GM19397 (cell line): ENCODE measurements at regions not wholly inside any gene's neighbourhood (a gene's known extent, or its start where the extent isn't known, plus 50 kb on each side); places are given as distances from the start of the nearest gene placed in this dataset.

Source experiments
- ATAC-seq: cut with Tn5 transposase; IDR thresholded peaks from one replicate; pipeline ENCODE4 v1.9.1; 2021; ENCODE audit warnings: mild to moderate bottlenecking, moderate library complexity; ENCODE audit not compliant: unreplicated experiment

DNA sequence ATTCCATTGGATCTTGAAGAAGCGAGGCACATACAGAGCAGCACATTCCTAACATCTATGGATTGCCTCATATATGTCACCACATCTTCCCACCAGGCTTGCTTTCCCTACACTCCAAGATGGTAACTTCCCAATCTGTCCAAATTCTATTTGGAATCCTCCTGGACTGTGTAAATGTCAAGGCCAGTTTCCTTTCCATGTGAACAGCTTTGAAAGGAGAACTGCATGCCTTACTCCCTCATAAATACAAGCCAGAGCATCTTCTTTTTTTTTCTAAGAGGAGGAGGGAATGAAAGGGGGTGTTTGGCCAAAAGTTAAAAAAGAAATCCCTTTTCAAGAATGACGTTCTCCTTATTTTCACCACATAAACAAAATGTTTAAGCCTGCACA is 103.8 kb upstream of the OSR1 start:
- ATAC-seq = no peak

GRCh38 chr2:19461504-19462255 is 103.3 kb upstream of the OSR1 start:
- no peak for ATAC-seq

- ATAC-seq = no peak
These were observed 102.3 kb upstream of the OSR1 start for GRCh38 chr2:19460761-19461160.

DNA sequence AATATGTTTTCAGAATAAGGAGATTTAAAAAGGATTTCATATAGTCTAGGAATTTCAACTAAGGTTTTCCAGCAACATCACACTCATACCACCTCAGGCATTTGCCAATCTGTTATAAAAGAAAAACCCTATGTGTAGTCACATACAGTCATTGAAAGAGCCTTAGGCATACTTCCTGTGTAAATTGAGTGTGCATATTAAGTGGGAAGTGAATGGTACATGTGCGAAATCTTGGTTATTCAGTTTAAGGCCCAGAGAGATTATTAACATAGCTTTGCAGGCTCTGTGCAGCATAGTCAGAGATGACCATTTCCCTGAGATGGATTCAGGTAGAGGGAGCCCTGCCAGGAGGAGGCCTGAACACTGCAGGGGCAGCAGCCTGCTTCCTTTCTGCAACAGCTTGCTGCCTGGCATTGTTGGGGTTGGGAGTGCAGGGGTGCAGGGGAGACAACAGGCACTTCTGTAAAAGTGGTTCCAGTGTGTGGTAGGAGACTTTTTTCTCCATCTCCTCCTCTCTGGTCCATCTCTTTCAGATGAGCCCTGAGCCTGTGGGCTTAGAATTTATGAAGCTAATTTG is 100.1 kb upstream of the OSR1 start:
- no peak for ATAC-seq

- ATAC-seq = no peak
These were observed 99.4 kb upstream of the OSR1 start for GRCh38 chr2:19457809-19458208.

DNA sequence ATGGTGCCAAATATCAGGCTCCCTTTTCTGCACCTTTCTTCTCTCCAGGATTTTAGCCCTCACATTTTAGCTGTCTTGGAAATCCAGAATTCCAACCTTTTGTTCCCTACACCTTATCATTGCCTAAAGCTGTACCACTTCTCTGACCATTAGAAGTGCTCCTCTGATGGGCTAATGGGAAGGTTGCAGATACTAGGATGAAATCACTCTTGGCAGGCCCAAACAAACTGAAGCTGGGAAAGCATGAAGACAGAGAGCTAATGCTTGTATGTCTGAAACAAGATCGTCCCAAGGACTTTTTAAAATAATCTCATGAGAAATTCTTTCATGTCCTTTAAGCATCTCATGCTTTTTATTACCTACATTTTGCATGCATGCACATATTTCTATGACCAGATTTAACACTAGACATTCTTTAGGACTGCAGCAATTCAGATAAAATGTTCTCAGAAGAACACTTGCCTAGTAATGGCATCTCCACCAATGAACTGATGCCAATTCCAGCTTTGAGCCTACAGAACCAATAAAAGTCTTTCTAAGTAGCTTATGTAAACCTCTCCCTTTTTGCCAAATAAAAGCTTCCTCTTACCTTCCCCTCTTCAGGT is 98.4 kb upstream of the OSR1 start:
- ATAC-seq = no peak

GRCh38 chr2:19454125-19454524 is 95.7 kb upstream of the OSR1 start:
- no peak for ATAC-seq

DNA sequence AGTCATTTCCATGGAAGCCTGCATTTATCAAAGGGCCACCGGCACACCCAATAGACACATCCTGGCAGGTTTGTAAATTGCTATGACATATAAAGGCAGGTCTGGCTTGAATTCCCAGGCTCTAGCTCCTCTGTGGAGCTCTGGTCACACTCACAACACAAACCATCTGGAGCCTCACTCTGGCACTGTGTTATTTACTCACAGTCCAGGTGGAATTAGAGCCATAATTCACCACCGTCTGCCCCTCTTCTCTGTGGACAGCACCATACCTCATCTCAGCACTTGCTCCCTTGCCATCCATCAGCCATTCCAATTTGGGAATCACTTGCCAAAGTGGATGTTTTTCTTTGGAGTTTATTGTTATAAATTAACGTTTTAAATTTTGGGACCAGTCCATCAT is 84.3 kb upstream of the OSR1 start:
- ATAC-seq = no peak

DNA sequence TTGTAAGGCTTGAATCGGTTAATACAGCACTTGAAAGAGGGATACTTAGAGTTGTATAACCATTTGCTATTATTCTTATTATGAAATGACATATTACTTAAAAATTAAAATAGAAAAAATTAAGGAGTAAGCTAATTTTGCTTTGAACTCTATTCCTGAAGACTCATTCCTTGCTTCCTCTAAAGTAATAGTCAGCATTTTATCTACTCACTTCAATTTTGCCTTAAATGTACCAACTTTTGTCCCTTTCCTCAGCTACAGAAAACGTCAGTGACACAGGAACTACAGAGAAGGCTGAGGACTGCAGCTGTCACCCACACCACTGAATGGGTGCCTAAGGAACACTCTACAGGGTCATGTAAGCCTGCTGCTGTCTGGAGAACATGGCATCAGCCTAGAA is 80.7 kb upstream of the OSR1 start:
- no peak for ATAC-seq

DNA sequence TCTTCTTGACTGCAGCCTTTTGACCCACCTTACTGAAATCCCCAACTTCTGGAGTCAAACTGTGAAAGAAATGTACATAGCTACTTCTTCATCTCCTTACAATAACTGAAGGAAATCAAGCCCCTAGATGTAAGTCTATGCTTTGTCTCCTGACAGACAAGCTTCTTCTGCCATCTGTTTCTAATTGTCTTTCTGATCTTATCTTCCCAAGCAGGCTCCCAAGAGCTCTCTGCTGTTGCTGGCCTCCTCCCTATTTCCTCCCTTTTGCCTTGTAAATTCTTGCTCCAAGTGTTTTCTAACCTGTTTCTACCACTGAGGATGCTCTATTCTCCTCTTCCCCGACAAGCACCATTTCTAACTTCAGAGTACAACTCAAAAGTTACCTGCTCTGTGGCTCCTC is 77.4 kb upstream of the OSR1 start:
- no peak for ATAC-seq

GRCh38 chr2:19434413-19434812 is 76.0 kb upstream of the OSR1 start:
- ATAC-seq = no peak

GRCh38 chr2:19426941-19427340 is 68.5 kb upstream of the OSR1 start:
- no peak for ATAC-seq

GRCh38 chr2:19426144-19426543 is 67.7 kb upstream of the OSR1 start:
- ATAC-seq = no peak

DNA sequence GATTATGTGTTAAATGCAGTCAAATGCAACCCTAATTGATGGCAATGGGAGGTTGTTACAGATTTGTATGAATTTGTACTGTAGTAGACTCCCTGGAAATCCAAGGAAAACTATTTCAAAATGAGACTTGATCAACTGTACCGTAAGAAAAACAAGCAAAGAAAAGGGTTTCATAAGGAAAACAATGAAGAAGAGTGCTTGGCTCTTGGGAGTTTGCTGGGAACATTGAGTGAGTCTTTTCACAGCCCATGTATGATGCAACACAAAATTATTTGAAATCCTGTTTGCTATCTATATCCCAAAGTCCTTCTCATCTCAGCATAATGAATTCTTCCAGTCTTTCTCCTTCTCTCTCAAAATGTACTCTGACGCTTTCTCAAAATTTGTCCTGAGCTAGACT is 67.0 kb upstream of the OSR1 start:
- ATAC-seq = no peak

DNA sequence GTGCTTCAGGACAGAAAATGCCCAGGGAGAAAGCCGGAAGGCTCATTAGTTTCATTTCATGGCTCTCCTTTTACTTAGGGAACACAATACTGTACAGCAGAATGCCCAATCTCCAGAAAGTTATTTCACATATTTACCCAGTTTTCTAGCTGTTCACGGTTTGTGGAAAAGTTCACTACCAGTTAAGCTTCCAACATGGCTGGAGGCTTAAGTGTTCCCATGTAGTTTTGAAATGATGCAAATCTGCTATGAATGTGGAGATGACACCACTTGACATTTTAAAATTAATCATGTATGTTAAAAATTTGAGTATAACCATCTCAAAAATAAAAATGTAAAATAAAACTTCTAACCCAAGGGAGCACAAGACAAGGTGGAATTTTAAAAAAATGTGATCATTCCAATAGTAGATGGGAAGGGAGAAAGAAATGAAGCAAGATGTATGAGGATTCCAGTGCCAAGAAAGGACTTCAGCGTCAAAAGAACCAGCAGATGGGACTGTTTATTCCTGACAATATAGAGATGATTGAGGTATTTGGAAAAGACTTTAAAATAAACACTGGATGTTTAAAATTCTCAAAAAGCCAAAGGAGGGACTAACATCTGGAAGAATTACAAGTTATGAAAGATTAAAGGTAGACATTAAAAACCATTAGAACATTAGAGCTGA is 60.9 kb upstream of the OSR1 start:
- ATAC-seq = no peak

DNA sequence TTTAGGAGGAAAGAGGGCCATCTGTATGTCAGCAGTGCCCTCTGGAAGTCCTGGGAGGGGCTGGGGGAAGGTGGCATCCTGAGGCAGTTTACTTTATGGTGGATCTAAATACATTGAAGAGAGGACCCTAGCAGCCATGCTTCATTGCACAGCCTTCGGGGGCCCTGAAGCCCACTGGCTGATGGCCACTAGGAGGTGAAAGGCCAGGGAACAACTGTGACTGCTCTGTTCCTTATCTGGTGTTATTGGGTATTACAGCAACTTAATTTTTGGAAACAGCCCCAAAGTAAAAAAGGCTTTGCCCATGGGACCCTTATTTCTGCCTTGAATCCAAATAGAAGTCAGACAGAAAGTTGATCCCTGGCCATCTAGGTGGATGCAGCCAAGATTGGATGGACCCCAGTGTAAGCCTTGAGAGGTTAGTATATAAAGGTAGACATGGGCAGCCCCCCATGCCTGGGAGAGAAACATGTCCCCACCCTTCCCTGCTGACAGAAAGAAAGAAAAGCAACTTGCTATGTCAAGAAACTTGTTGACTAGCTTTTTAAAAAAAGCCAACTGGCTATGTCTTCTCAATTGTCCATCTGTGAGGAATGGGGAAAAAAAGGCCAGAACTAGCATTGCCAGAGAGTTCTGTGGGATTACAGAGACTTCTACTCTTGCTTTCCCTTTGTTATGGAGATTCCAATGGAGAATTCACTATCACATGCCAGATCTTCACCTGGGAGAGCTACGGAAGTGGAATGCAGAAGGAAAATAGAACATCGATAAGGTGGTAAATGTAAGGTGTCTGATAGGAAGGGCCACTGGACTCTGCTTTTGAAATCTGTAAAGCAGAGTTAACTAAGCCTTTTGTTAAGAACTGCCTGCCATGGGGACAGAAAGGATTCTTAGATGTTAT is 58.6 kb upstream of the OSR1 start:
- no peak for ATAC-seq

DNA sequence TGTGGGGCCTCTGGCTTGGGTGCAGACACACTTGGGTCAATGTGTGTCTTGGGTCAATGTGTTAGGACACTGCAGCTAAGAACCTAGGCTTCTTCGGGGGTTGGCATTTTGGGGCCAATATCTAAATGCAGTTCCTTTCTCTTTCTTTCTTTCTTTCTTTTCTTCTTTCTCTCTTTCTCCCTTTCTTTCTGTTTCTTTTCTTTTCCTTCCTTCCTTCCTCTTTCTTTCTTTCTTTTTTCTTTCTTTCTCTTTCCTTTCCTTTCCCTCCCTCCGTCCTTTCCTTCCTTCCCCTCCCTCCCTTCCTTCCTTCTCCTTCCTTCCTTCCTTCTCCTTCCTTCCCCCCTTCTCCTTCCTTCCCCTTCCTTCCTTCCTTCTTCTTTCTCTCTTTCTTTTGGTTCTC is 57.7 kb upstream of the OSR1 start:
- ATAC-seq = no peak

DNA sequence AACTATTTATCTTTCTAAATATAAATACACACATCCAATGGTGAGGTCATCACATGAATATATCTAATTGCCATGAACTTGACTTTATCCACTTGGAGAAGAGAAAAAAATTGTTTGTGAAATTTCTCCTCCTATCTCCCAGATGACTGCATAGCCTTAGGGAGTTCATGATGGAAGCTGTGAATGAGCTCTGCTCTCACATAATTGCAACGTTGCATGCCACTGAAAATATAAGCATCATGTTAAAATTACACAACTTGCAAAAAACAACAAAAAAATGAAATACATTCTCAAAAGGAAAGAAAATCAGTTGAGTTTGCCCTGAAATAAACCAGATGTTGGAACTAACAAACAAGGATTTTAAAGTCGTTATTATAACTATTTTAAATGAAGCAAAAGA is 50.6 kb upstream of the OSR1 start:
- no peak for ATAC-seq

- no peak for ATAC-seq
These were observed 50.2 kb upstream of the OSR1 start for GRCh38 chr2:19408592-19408991.
